Natural killer cell (primary cell): ENCODE measurements at regions not wholly inside any gene's neighbourhood (a gene's known extent, or its start where the extent isn't known, plus 50 kb on each side); places are given as distances from the start of the nearest gene placed in this dataset.

Source experiments
- ATAC-seq, 3 donors: fragments of 150-1000 bp in 2 of 3; fragments of 200-7000 bp in 1 of 3; cut with Tn5 transposase; 1 replicate in 1 of 3; 2 replicates in 2 of 3; pipeline ENCODE4 v1.10.0; 2021; ENCODE audit warnings: mild to moderate bottlenecking in 2 of 3, moderate library complexity in 2 of 3
- DNase-seq, 2 donors: peaks; one replicate each; pipeline versions ENCODE4 v3.0.0 to v3.0.0-alpha.2; 2013 to 2021; ENCODE audit warnings: mixed read lengths in 1 of 2
- H3K27ac ChIP-seq: one replicate; pipeline ENCODE4 v1.5.1; 2013; ENCODE audit warnings: mild to moderate bottlenecking, low read length
- H3K27me3 ChIP-seq: one replicate; pipeline ENCODE4 v1.6.1; 2013; ENCODE audit warnings: low read length; ENCODE audit not compliant: control insufficient read depth, insufficient read depth
- H3K36me3 ChIP-seq: one replicate; pipeline ENCODE4 v1.6.1; 2013; ENCODE audit warnings: low read length; ENCODE audit not compliant: control insufficient read depth, insufficient read depth
- H3K4me1 ChIP-seq: one replicate; pipeline ENCODE4 v1.6.1; 2013; ENCODE audit warnings: low read length; ENCODE audit not compliant: control insufficient read depth, insufficient read depth
- H3K4me3 ChIP-seq: one replicate; pipeline ENCODE4 v1.5.1; 2013; ENCODE audit warnings: low read length
- H3K9me3 ChIP-seq: one replicate; pipeline ENCODE4 v1.6.1; 2013; ENCODE audit warnings: low read length; ENCODE audit not compliant: control insufficient read depth, insufficient read depth
- H3K27ac Mint-ChIP-seq, 2 donors: one replicate each; pipeline ENCODE4 v1.8.0; 2022; ENCODE audit warnings: mild to moderate bottlenecking in 2 of 2, mixed read lengths in 2 of 2, moderate library complexity in 1 of 2
- H3K27me3 Mint-ChIP-seq, 2 donors: one replicate each; pipeline ENCODE4 v1.8.0; 2022; ENCODE audit warnings: low read depth in 2 of 2, mixed read lengths in 2 of 2
- H3K36me3 Mint-ChIP-seq: one replicate; pipeline ENCODE4 v1.8.0; 2022; ENCODE audit warnings: mixed read lengths
- H3K4me1 Mint-ChIP-seq, 2 donors: one replicate each; pipeline ENCODE4 v1.8.0; 2022; ENCODE audit warnings: mixed read lengths in 2 of 2
- H3K4me3 Mint-ChIP-seq: one replicate; pipeline ENCODE4 v1.8.0; 2022; ENCODE audit warnings: mild to moderate bottlenecking, moderate library complexity, mixed read lengths
- H3K9me3 Mint-ChIP-seq, 2 donors: one replicate each; pipeline ENCODE4 v1.8.0; 2022; ENCODE audit warnings: mixed read lengths in 2 of 2
- WGBS: methylation state at CpG from one replicate; pipeline ENCODE4 v1.1.7; 2013; ENCODE audit warnings: missing lambda C conversion rate; ENCODE audit not compliant: insufficient coverage; 5-methylcytosine and 5-hydroxymethylcytosine counted together
- intact Hi-C: fragments of 100-400 bp; cut with micrococcal nuclease; formaldehyde crosslinking; loops from one replicate; pipeline ENCODE4 v1.14.2; 2022
- TF ChIP-seq, protein P1 (sequence below): fragments of 200-600 bp; IDR thresholded peaks from one replicate; pipeline ENCODE4 v1.8.0; 2022; ENCODE audit warnings: antibody characterized with exemption

GRCh38 chr1:102640312-102640711, 468.0 kb downstream of the COL11A1 start:
- Mint-ChIP-seq H3K27ac (no peak overlapping the region), H3K27me3 (no peaks in the 10 kb centered on the region), H3K36me3 (peaks cover 7% of the 10 kb centered on the region), H3K4me3 (no peak overlapping the region), H3K4me1 (no peaks in the 10 kb centered on the region), H3K9me3 (peaks cover 8 to 15% of the 10 kb centered on the region in 2 donors)
- ATAC-seq: no peak
- TF ChIP-seq, protein P1, sequence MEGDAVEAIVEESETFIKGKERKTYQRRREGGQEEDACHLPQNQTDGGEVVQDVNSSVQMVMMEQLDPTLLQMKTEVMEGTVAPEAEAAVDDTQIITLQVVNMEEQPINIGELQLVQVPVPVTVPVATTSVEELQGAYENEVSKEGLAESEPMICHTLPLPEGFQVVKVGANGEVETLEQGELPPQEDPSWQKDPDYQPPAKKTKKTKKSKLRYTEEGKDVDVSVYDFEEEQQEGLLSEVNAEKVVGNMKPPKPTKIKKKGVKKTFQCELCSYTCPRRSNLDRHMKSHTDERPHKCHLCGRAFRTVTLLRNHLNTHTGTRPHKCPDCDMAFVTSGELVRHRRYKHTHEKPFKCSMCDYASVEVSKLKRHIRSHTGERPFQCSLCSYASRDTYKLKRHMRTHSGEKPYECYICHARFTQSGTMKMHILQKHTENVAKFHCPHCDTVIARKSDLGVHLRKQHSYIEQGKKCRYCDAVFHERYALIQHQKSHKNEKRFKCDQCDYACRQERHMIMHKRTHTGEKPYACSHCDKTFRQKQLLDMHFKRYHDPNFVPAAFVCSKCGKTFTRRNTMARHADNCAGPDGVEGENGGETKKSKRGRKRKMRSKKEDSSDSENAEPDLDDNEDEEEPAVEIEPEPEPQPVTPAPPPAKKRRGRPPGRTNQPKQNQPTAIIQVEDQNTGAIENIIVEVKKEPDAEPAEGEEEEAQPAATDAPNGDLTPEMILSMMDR: no peak
- Histone ChIP-seq H3K27ac (no peak overlapping the region), H3K4me1 (no peaks in the 10 kb centered on the region), H3K4me3 (no peak overlapping the region), H3K9me3 (no peaks in the 10 kb centered on the region), H3K36me3 (no peaks in the 10 kb centered on the region), H3K27me3 (no peaks in the 10 kb centered on the region)
- WGBS: no CpG with 5 or more reads among the region's 1 CpG
- DNase-seq: no peak
- intact Hi-C loops: no loop called here

DNA sequence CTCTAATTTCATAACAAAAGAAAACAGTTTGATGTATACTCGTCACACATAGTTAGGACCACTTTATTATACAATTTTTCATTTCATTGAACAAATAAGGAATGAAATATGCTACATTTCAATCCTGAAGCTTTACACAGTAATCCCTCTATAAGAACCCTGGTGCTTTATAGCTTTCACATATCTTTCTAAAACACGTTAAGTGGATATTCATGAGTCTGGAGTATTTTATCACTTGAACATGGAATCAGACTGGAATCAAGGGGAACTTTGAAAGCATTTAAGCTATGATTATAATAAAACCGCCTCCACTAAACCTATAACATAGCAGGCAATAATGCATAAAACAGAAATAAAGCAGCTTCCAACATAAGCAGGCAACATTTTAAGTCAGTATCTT, 476.6 kb downstream of the COL11A1 start:
- H3K27me3 ChIP-seq: no peaks in the 10 kb centered on the region
- peaks cover 2 to 11% of the 10 kb centered on the region in 2 donors for H3K9me3 Mint-ChIP-seq
- intact Hi-C loops: no loop called here
- DNase-seq (no peak), ATAC-seq (no peak)
- no peaks in the 10 kb centered on the region for H3K27me3 Mint-ChIP-seq
- WGBS: 75% methylated on average over 2 of the region's 3 CpGs
- no peak overlapping the region for H3K4me3 ChIP-seq
- no peak overlapping the region for H3K27ac Mint-ChIP-seq
- no peak overlapping the region for H3K4me3 Mint-ChIP-seq
- H3K9me3 ChIP-seq: no peaks in the 10 kb centered on the region
- no peaks in the 10 kb centered on the region for H3K4me1 ChIP-seq
- H3K4me1 Mint-ChIP-seq: no peaks in the 10 kb centered on the region
- TF ChIP-seq, protein P1: no peak
- no peaks in the 10 kb centered on the region for H3K36me3 ChIP-seq
- H3K27ac ChIP-seq: no peak overlapping the region
- H3K36me3 Mint-ChIP-seq: no peaks in the 10 kb centered on the region

DNA sequence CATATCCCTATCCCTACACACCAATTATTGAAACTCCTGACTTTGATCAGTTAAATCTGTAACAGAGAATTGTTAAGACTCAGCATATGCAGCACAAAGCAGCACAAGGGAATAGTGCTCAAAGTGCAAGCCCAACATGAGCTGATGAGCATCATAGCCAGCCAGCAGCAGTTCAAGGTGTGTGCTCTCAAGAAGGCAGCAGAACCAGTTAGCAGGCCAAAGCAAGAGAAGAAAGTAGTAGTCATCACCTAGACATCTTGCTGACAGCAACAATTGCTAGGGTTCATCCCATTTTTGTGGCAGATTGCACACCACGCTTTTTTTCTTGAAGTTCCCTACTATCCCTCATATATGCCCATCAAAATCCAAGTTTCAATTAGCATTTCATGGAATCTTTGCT, 478.3 kb downstream of the COL11A1 start:
- TF ChIP-seq, protein P1: no peak
- H3K27ac ChIP-seq: no peak overlapping the region
- WGBS: 80% methylated on average over 1 of the region's 1 CpG
- DNase-seq: no peak
- H3K27me3 ChIP-seq: no peaks in the 10 kb centered on the region
- no peaks in the 10 kb centered on the region for H3K9me3 ChIP-seq
- H3K4me3 ChIP-seq: no peak overlapping the region
- intact Hi-C loops: no loop called here
- Mint-ChIP-seq H3K36me3 (no peaks in the 10 kb centered on the region), H3K4me1 (no peaks in the 10 kb centered on the region), H3K27me3 (no peaks in the 10 kb centered on the region), H3K4me3 (no peak overlapping the region), H3K27ac (no peak overlapping the region), H3K9me3 (peaks cover 4 to 14% of the 10 kb centered on the region in 2 donors)
- no peaks in the 10 kb centered on the region for H3K36me3 ChIP-seq
- ATAC-seq: no peak
- no peaks in the 10 kb centered on the region for H3K4me1 ChIP-seq

DNA sequence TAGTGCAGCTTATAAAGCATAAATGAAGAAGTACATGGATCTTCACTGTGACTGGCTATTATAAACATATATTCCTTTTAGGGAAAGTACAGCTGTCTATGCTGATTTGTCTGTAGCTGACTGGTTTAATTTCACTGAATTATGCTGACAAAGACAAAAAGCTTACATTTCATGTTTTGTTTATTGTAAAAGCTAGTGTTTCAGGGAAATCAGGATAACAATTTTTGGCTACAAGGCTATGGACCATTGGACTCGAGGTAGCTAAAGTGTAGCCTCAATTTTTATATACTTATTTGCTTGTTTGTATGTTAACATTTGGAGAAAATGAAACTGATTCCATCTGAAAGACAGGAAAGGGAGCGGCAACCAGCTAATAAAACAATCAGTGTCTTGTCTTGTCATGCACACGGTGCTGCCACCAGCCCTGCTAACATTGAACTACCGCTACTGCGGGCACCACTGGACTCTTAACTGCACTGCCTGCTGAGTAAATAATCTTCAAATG, 480.2 kb downstream of the COL11A1 start:
- 85% methylated on average over 5 of the region's 5 CpGs for WGBS
- no peak overlapping the region for H3K27ac ChIP-seq
- intact Hi-C loops: no loop called here
- Mint-ChIP-seq H3K27me3 (no peaks in the 10 kb centered on the region), H3K36me3 (no peaks in the 10 kb centered on the region), H3K4me1 (no peaks in the 10 kb centered on the region), H3K9me3 (peaks cover 2 to 14% of the 10 kb centered on the region in 2 donors), H3K27ac (no peak overlapping the region), H3K4me3 (no peak overlapping the region)
- H3K36me3 ChIP-seq: no peaks in the 10 kb centered on the region
- no peaks in the 10 kb centered on the region for H3K9me3 ChIP-seq
- no peak overlapping the region for H3K4me3 ChIP-seq
- DNase-seq (no peak), ATAC-seq (no peak)
- no peaks in the 10 kb centered on the region for H3K27me3 ChIP-seq
- TF ChIP-seq, protein P1: no peak
- no peaks in the 10 kb centered on the region for H3K4me1 ChIP-seq
